Kidney (tissue), 13 donors: ENCODE measurements at regions not wholly inside any gene's neighbourhood (a gene's known extent, or its start where the extent isn't known, plus 50 kb on each side); places are given as distances from the start of the nearest gene placed in this dataset.

Experiments
- DNase-seq, 5 donors: peaks; one replicate each; pipeline ENCODE4 v3.0.0-alpha.2; 2013 to 2020
- FAIRE-seq: peaks from 2 replicates; lab custom pipeline; 2012; peaks lifted over from hg19 to GRCh38; lab: Jason Lieb, UNC
- H3K27ac ChIP-seq, 2 donors: one replicate each; pipeline ENCODE4 v1.7.0; 2013; ENCODE audit warnings: low read depth in 2 of 2, low read length in 2 of 2, inconsistent platforms in 1 of 2
- H3K27me3 ChIP-seq: one replicate; pipeline ENCODE4 v1.7.1; 2013; ENCODE audit warnings: low read length, inconsistent platforms; ENCODE audit not compliant: control insufficient read depth, insufficient read depth
- H3K36me3 ChIP-seq, 3 donors: one replicate each; pipeline versions ENCODE4 v1.7.0 to v1.7.1; 2013; ENCODE audit warnings: low read length in 3 of 3, control low read depth in 1 of 3, inconsistent platforms in 1 of 3; ENCODE audit not compliant: insufficient read depth in 3 of 3, control insufficient read depth in 2 of 3
- H3K4me1 ChIP-seq, 3 donors: one replicate each; pipeline versions ENCODE4 v1.7.0 to v1.7.1; 2013; ENCODE audit warnings: low read length in 3 of 3, inconsistent platforms in 1 of 3, low read depth in 1 of 3; ENCODE audit not compliant: control insufficient read depth in 2 of 3, insufficient read depth in 2 of 3
- H3K4me3 ChIP-seq, 3 donors: one replicate each; pipeline versions ENCODE4 v1.7.0 to v1.8.1; 2013; ENCODE audit warnings: low read length in 3 of 3, control low read depth in 1 of 3, inconsistent platforms in 1 of 3
- H3K9ac ChIP-seq, 3 donors: one replicate each; pipeline versions ENCODE4 v1.7.0 to v1.7.1; 2013; ENCODE audit warnings: low read length in 3 of 3, control low read depth in 1 of 3, inconsistent platforms in 1 of 3
- H3K9me3 ChIP-seq, 3 donors: one replicate each; pipeline versions ENCODE4 v1.7.0 to v1.7.1; 2013; ENCODE audit warnings: low read length in 3 of 3, control low read depth in 1 of 3, inconsistent platforms in 1 of 3; ENCODE audit not compliant: control insufficient read depth in 2 of 3, insufficient read depth in 1 of 3
- CTCF ChIP-seq: IDR thresholded peaks from 3 replicates; pipeline ENCODE4 v1.5.1; 2012; ENCODE audit warnings: mild to moderate bottlenecking, moderate library complexity, borderline replicate concordance; ENCODE audit not compliant: insufficient read depth; ENCODE audit errors: extremely low read depth
- intact Hi-C: fragments of 100-400 bp; cut with DNase I; formaldehyde crosslinking; loops from one replicate; pipeline ENCODE4 v1.11.1; 2022
- donor health status: control.
- donor health status: control.
- donor health status: control.
- donor health status: control.
- donor health status: control.
- donor health status: DM: yes; HTN: yes; CAD: no.
- donor health status: Normal renal cell carcinoma (clear cell type).

DNA sequence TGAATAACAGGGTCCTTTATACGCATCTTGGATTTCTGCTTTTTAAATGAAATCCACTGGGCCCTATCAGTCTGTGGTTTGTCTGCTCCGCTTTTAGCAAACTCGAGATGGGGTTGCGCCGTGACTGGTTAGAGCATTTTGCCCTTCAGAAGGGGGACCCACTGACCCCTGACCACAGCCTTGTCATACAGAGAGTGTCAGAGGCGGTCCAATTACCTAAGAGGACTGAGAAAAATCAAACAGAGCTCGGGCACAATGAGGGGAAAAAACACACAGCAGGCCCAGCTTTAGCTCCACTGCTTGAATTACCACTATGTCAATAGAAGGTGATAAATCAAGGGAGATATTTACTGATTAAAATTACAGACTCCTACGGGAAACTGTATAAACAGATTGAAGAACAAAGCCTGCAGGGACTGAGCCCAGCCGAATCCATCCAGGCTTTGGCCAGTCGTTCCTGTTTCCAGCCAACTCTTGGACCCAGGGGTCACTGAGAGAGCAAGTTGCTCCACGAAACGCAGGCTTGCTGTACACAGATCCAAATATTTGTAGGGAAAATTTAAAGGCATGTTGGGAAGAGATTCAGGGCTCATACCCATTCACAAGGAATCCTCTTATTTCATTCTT lies 131.9 kb upstream of the ZFHX3 start:
- TF ChIP-seq CTCF: no peak

DNA sequence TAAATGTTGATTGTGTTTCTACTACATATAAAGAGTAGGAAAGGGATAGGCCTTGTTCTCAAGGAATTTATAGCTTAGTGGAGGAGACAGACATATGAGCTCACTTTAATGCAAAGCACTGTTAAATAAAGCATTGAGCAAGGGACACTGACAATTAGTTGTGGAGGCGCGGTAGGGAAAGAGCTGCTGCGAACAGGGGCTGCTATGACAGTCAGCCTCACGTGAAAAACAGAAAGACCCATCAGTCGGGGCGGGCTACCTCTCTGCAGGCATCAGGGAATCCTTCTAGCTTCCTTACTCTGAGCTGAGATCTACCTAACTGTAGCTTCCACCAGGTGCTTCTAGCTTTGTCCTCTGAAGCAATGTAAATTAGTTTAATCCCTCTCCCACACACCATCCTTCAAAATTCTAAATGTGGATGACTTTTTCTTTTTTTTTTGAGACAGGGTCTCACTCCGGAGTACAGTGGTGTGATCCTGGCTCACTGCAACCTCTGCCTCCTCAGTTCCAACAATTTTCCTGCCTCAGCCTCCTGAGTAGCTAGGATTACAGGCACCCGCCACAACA lies 129.9 kb upstream of the ZFHX3 start:
- DNase-seq: peak in 1 of 5 donors; percentile 29
- Histone ChIP-seq H3K4me3 (no peak overlapping the region), H3K9ac (no peak overlapping the region), H3K4me1 (peaks cover 2 to 11% (median 2%) of the 10 kb centered on the region in 3 donors), H3K27me3 (no peaks in the 10 kb centered on the region), H3K27ac (no peak overlapping the region), H3K9me3 (no peaks in the 10 kb centered on the region), H3K36me3 (no peaks in the 10 kb centered on the region)
- FAIRE-seq: no peak
- TF ChIP-seq CTCF: no peak
- intact Hi-C loops: no loop called here

More for the DNA sequence above, 131.9 kb upstream of the ZFHX3 start:
- no peaks in the 10 kb centered on the region for H3K4me1 ChIP-seq
- no peaks in the 10 kb centered on the region for H3K9me3 ChIP-seq
- no peak for FAIRE-seq
- H3K9ac ChIP-seq: no peak overlapping the region
- H3K27me3 ChIP-seq: no peaks in the 10 kb centered on the region
- intact Hi-C loops: no loop called here
- DNase-seq: peak in 4 of 5 donors; percentile 64 to 74 (median 71)
- no peak overlapping the region for H3K4me3 ChIP-seq
- no peak overlapping the region for H3K27ac ChIP-seq
- H3K36me3 ChIP-seq: no peaks in the 10 kb centered on the region

DNA sequence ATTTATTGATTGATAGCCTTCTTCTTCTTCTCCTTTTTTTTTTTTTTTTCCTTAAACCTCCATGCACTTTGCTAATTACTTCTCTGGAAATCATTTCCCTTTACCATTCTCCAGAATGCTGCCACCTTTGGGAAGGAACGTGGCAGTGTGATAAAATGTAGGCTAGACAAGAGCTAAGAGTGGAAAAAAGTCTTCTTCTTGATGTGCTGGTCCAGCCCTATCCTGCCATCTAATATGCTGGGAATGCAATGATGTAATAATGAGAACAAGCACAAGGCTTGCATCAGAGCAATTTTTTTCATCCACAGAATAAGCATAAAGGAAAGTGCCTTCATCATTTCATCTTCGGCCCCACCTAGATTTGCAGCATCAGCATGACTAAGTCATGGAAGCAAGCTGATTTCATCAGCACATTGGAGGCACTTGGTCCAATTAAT lies 128.7 kb upstream of the ZFHX3 start:
- Histone ChIP-seq H3K27me3 (no peaks in the 10 kb centered on the region), H3K9me3 (no peaks in the 10 kb centered on the region), H3K4me1 (peaks cover 2 to 18% (median 3%) of the 10 kb centered on the region in 3 donors), H3K27ac (no peak overlapping the region), H3K36me3 (no peaks in the 10 kb centered on the region), H3K9ac (no peak overlapping the region), H3K4me3 (no peak overlapping the region)
- intact Hi-C loops: no loop called here
- DNase-seq (peak in 1 of 5 donors; percentile 62), FAIRE-seq (no peak)
- TF ChIP-seq CTCF: peak; percentile 38
